Mammary epithelial cell (primary cell): ENCODE measurements at regions not wholly inside any gene's neighbourhood (a gene's known extent, or its start where the extent isn't known, plus 50 kb on each side); places are given as distances from the start of the nearest gene placed in this dataset.

Experiments
- CTCF ChIP-seq, 2 donors: IDR thresholded peaks in 1 of 2; conservative IDR thresholded peaks in 1 of 2; 2 replicates each; pipeline ENCODE4 v1.5.1; 2011 to 2012; ENCODE audit warnings: inconsistent platforms in 2 of 2, low read length in 2 of 2, mild to moderate bottlenecking in 2 of 2, control low read depth in 1 of 2, low read depth in 1 of 2; ENCODE audit not compliant: insufficient read depth in 1 of 2; ENCODE audit errors: extremely low read depth in 1 of 2
- EZH2 ChIP-seq: IDR thresholded peaks from 2 replicates; pipeline ENCODE4 v1.6.1; 2012; ENCODE audit warnings: low read length, inconsistent platforms, borderline replicate concordance

- TF ChIP-seq CTCF (conservative IDR thresholded peaks at IDR 0.05 in 1 of 2, IDR thresholded peaks at IDR 0.05 in 1 of 2; ENCODE audit: extremely low read depth in 1 of 2, insufficient read depth in 1 of 2, low read depth in 1 of 2, low read length in 2 of 2) (no peak), EZH2 (no peak)
Measured at GRCh38 chr2:122804494-122804893, 1049.0 kb downstream of the TSN start.
